ENCODE measurements at regions not wholly inside any gene's neighbourhood (a gene's known extent, or its start where the extent isn't known, plus 50 kb on each side); places are given as distances from the start of the nearest gene placed in this dataset.

GRCh38 chr6:50939931-50940330 is 121.3 kb downstream of the TFAP2B start:
- no peak for TF ChIP-seq EZH2phosphoT487 (conservative IDR thresholded peaks at IDR 0.05; ENCODE audit: low read length)
- TF ChIP-seq CTCF (IDR thresholded peaks at IDR 0.05; ENCODE audit: insufficient read depth, low read length, poor library complexity, severe bottlenecking) = no peak
